Coronary artery (tissue), 2 donors: ENCODE measurements at regions not wholly inside any gene's neighbourhood (a gene's known extent, or its start where the extent isn't known, plus 50 kb on each side); places are given as distances from the start of the nearest gene placed in this dataset.
A peak's percentile ranks its signal among the peaks of the same experiment; 100 is the strongest.
"Not testable (repeated sequence)": the region's sequence is repeated elsewhere in the genome, so short reads cannot be mapped to it uniquely, and the experiment has no call there.

ENCODE experiments used
- DNase-seq: peaks from one replicate; pipeline ENCODE4 v3.0.0-alpha.2; 2017; ENCODE audit warnings: low spot score
- H3K27ac ChIP-seq, 2 donors: fragments of 200-600 bp; sonication (generic); one replicate each; pipeline ENCODE4 v1.5.1; 2016 to 2019
- H3K4me3 ChIP-seq: fragments of 200-600 bp; sonication (generic); 2 replicates; pipeline ENCODE4 v1.5.1; 2016; ENCODE audit warnings: mild to moderate bottlenecking, moderate library complexity
- CTCF ChIP-seq: fragments of 200-600 bp; sonication (generic); IDR thresholded peaks from one replicate; pipeline ENCODE4 v1.5.1; 2019; ENCODE audit warnings: antibody characterized with exemption

DNA sequence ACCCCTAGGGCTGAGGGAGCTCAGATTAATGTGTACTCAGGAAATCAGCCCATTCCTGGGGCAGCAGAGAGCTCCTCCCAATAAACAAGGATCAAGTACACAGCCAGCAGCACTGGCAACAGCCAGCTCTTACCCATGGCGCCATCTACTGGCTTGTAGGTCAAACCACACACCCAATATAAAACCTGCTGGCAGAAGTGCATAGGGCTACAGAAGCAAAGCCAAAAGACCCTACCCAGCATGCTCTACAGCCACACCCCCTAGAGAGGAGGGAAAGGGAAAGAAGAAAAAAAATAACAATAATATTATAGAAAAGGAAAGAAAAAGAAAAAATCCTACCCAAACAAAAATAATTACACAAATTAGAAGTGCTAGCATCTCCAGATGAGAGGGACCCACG is 127.5 kb upstream of the PABPC3 start:
- H3K27ac ChIP-seq, DNase-seq: not testable (repeated sequence)
- peak overlapping the region; percentile 71 for H3K4me3 ChIP-seq
- peak; percentile 18 for TF ChIP-seq CTCF

DNA sequence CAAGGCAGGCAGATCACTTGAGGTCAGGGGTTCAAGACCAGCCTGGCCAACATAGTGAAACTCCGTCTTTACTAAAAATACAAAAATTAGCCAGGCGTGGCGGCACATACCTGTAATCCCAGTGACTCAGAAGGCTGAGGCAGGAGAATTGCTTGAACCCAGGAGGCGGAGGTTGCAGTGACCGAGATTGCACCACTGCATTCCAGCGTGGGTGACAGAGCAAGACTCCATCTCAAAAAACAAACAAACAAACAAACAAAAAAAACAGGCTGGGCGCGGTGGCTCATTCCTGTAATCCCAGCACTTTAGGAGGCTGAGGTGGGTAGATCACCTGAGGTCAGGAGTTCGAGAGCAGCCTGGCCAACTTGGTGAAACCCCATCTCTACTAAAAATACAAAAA is 122.8 kb upstream of the PABPC3 start:
- not testable (repeated sequence) for H3K4me3 ChIP-seq, H3K27ac ChIP-seq, DNase-seq

DNA sequence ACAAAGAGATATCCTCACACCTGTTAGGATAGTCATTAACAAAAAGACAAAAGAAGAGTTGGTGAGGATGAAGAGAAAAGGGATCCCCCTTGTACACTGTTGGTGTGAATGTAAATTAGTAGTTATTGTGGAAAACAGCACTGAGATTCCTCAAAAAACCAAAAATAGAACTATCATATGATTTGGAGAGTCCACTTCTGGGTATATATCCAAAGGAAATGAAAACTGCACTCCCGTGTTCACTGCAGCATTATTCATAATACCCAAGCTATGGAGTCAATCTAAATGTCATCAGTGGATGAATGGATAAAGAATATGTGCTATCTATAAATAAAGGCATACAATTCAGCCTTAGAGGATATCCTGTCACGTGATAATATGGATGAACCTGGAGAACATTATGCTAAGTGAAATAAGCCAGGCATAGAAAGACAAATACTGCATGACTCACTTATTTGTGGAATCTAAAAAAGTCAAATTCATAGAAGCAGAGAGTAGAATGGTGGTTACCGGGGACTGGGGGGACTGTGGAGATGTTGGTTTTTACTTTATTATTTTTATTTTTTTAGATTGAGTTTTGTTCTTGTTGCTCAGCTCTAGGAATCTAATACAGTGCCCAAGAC is 114.6 kb upstream of the PABPC3 start:
- not testable (repeated sequence) for H3K27ac ChIP-seq, H3K4me3 ChIP-seq, DNase-seq

- DNase-seq, result no peak
- Histone ChIP-seq H3K27ac (no peak overlapping the region), H3K4me3 (no peak overlapping the region)
- no peak for TF ChIP-seq CTCF
Measured at GRCh38 chr13:24982333-24982999, 113.5 kb upstream of the PABPC3 start.

DNA sequence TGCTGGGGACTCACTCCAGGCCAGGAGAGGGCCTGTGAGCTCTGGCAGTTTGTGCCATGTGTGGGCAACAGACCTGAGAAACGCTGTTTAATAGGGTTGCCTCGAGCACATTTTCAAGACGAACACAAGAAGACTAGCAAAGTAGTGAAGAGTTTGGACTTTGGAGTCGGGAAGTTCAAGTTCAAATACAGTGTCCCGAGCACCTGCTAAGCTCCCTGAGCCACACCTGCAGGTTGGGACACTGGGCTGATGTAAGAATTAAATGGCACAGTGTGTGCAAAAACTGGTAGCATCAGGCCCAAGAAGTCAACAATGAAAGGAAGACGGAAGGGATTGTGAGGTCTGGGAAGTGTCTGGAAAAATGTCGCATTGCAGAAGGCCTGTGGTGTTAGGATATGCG is 112.8 kb upstream of the PABPC3 start:
- no peak overlapping the region for H3K27ac ChIP-seq
- TF ChIP-seq CTCF, result no peak
- no peak overlapping the region for H3K4me3 ChIP-seq
- DNase-seq, result no peak

- Histone ChIP-seq H3K4me3 (no peak overlapping the region), H3K27ac (no peak overlapping the region)
- DNase-seq, result no peak
- TF ChIP-seq CTCF, result no peak
Measured at GRCh38 chr13:24984134-24984533, 111.8 kb upstream of the PABPC3 start.

GRCh38 chr13:24985107-24985506 is 110.8 kb upstream of the PABPC3 start:
- no peak for TF ChIP-seq CTCF
- no peak for DNase-seq
- no peak overlapping the region for H3K4me3 ChIP-seq
- H3K27ac ChIP-seq, result no peak overlapping the region

DNA sequence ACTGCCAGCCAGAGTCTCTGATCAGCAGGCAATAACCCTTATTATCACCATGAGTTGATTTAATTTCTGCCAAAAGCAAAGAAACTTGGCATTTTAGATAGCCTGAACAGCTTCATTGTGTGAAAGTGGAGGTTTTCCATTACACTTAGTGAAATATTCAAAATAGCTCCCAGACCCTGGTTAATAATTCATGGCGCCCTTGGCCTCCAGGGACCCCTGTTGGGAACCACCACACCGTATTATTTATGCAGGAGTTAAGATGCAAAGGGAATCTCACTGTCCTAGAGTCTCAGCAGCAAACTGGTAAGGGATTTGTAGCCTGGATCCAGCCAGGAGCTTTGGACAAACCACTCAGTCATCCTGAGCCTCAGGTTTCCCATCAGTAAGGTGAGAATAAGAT is 110.0 kb upstream of the PABPC3 start:
- Histone ChIP-seq H3K4me3 (no peak overlapping the region), H3K27ac (no peak overlapping the region)
- DNase-seq, result no peak
- no peak for TF ChIP-seq CTCF
